ENCODE measurements at regions not wholly inside any gene's neighbourhood (a gene's known extent, or its start where the extent isn't known, plus 50 kb on each side); places are given as distances from the start of the nearest gene placed in this dataset.

GRCh38 chr7:24039991-24040624 is 243.9 kb upstream of the NPY start:
- no peak for TF ChIP-seq CTCF (IDR thresholded peaks at IDR 0.05; ENCODE audit: insufficient read depth, low read length, poor library complexity, severe bottlenecking)

GRCh38 chr7:24042028-24042427 is 242.0 kb upstream of the NPY start:
- DNase-seq (ENCODE audit: extremely low read depth, insufficient read length), result no peak
- Histone ChIP-seq H3K36me3 (ENCODE audit: control insufficient read depth, insufficient read depth, low read length) (no peaks in the 10 kb centered on the region), H3K4me3 (replicated peaks; ENCODE audit: low read depth, low read length) (no peak overlapping the region), H3K27me3 (replicated peaks; ENCODE audit: control insufficient read depth, insufficient read depth, low read length) (no peaks in the 10 kb centered on the region)
- TF ChIP-seq CTCF (IDR thresholded peaks at IDR 0.05; ENCODE audit: insufficient read depth, low read length, poor library complexity, severe bottlenecking), result no peak

More at GRCh38 chr7:24039991-24040624, 243.9 kb upstream of the NPY start:
- H3K36me3 ChIP-seq (ENCODE audit: control insufficient read depth, insufficient read depth, low read length), result no peaks in the 10 kb centered on the region
- no peak overlapping the region for H3K4me3 ChIP-seq (replicated peaks; ENCODE audit: low read depth, low read length)
- no peak for DNase-seq (ENCODE audit: extremely low read depth, insufficient read length)
- H3K27me3 ChIP-seq (replicated peaks; ENCODE audit: control insufficient read depth, insufficient read depth, low read length), result no peaks in the 10 kb centered on the region

GRCh38 chr7:24049296-24049695 is 234.7 kb upstream of the NPY start:
- no peak for DNase-seq (ENCODE audit: extremely low read depth, insufficient read length)
- H3K36me3 ChIP-seq (ENCODE audit: control insufficient read depth, insufficient read depth, low read length), result no peaks in the 10 kb centered on the region
- no peaks in the 10 kb centered on the region for H3K27me3 ChIP-seq (replicated peaks; ENCODE audit: control insufficient read depth, insufficient read depth, low read length)
- TF ChIP-seq CTCF (IDR thresholded peaks at IDR 0.05; ENCODE audit: insufficient read depth, low read length, poor library complexity, severe bottlenecking), result no peak
- H3K4me3 ChIP-seq (replicated peaks; ENCODE audit: low read depth, low read length), result no peak overlapping the region

- TF ChIP-seq CTCF (IDR thresholded peaks at IDR 0.05; ENCODE audit: insufficient read depth, low read length, poor library complexity, severe bottlenecking), result no peak
- H3K4me3 ChIP-seq (replicated peaks; ENCODE audit: low read depth, low read length), result no peak overlapping the region
- DNase-seq (ENCODE audit: extremely low read depth, insufficient read length), result no peak
- no peaks in the 10 kb centered on the region for H3K36me3 ChIP-seq (ENCODE audit: control insufficient read depth, insufficient read depth, low read length)
- no peaks in the 10 kb centered on the region for H3K27me3 ChIP-seq (replicated peaks; ENCODE audit: control insufficient read depth, insufficient read depth, low read length)
These were observed 232.9 kb upstream of the NPY start for GRCh38 chr7:24050991-24051560.

- Histone ChIP-seq H3K27me3 (replicated peaks; ENCODE audit: control insufficient read depth, insufficient read depth, low read length) (no peaks in the 10 kb centered on the region), H3K4me3 (replicated peaks; ENCODE audit: low read depth, low read length) (no peak overlapping the region), H3K36me3 (ENCODE audit: control insufficient read depth, insufficient read depth, low read length) (no peaks in the 10 kb centered on the region)
- TF ChIP-seq CTCF (IDR thresholded peaks at IDR 0.05; ENCODE audit: insufficient read depth, low read length, poor library complexity, severe bottlenecking), result no peak
- no peak for DNase-seq (ENCODE audit: extremely low read depth, insufficient read length)
These were observed 232.3 kb upstream of the NPY start for GRCh38 chr7:24051651-24052050.

All from GM06990 (cell line).